GM12878 (cell line): ENCODE measurements at regions not wholly inside any gene's neighbourhood (a gene's known extent, or its start where the extent isn't known, plus 50 kb on each side); places are given as distances from the start of the nearest gene placed in this dataset.

ENCODE experiments used
- ATAC-seq: fragments of 200-7000 bp; cut with Tn5 transposase; 3 replicates; pipeline ENCODE4 v1.9.1; 2020; ENCODE audit warnings: mild to moderate bottlenecking, moderate library complexity
- BruUV-seq: library from RNA; stranded (reverse); fragments of 400-500 nt; replicated peaks from 2 replicates; lab custom pipeline; 2021; lab: Mats Ljungman, UMichigan
- CTCF ChIA-PET: fragments of 300-600 bp; sonication (Branson Sonifier 250); formaldehyde crosslinking; extraction: SDS; loops from one replicate; lab custom pipeline; 2021; ENCODE audit warnings: inconsistent platforms; lab: Yijun Ruan, JAX
- POLR2A ChIA-PET: fragments of 350-600 bp; formaldehyde crosslinking; extraction: SDS; loops from one replicate; lab custom pipeline; 2021; ENCODE audit warnings: inconsistent platforms; lab: Charles Lee
- RAD21 ChIA-PET: fragments of 300-600 bp; sonication (Branson Sonifier 250); formaldehyde crosslinking; loops from one replicate; lab custom pipeline; 2023; ENCODE audit warnings: antibody characterized with exemption; ENCODE audit not compliant: unreplicated experiment; lab: Charles Lee
- SMC1A ChIA-PET: fragments of 300-600 bp; sonication (Branson Sonifier 250); formaldehyde crosslinking; loops from one replicate; lab custom pipeline; 2023; ENCODE audit not compliant: unreplicated experiment, uncharacterized antibody; lab: Charles Lee
- DNase-seq: peaks from one replicate; pipeline ENCODE4 v3.0.0-alpha.2; 2011; ENCODE audit warnings: low read depth, low spot score
- FAIRE-seq: peaks from 3 replicates; lab custom pipeline; 2011; peaks lifted over from hg19 to GRCh38; lab: Jason Lieb, UNC
- H2AFZ ChIP-seq: 2 replicates; pipeline ENCODE4 v1.6.0; 2011; ENCODE audit warnings: low read depth, low read length, control low read depth; ENCODE audit not compliant: control insufficient read depth
- H3K27ac ChIP-seq: 2 replicates; pipeline ENCODE4 v1.5.1; 2011; ENCODE audit warnings: control low read depth; ENCODE audit not compliant: control insufficient read depth, insufficient read depth
- H3K27me3 ChIP-seq, 2 experiments: replicated peaks in 1 of 2; 2 replicates each; pipeline versions ENCODE4 v1.6.0 to v1.6.1; 2011; ENCODE audit warnings: low read length in 1 of 2; ENCODE audit not compliant: control insufficient read depth in 2 of 2, insufficient read depth in 2 of 2
- H3K36me3 ChIP-seq, 2 experiments: 2 replicates each; pipeline ENCODE4 v1.5.1; 2011; ENCODE audit warnings: low read length in 1 of 2; ENCODE audit not compliant: control insufficient read depth in 2 of 2, insufficient read depth in 2 of 2
- H3K4me1 ChIP-seq: 2 replicates; pipeline ENCODE4 v1.6.1; 2011; ENCODE audit warnings: mild to moderate bottlenecking, low read length, moderate library complexity, mixed read lengths; ENCODE audit not compliant: control insufficient read depth, insufficient read depth
- H3K4me2 ChIP-seq: 2 replicates; pipeline ENCODE4 v1.6.0; 2011; ENCODE audit warnings: control low read depth; ENCODE audit not compliant: control insufficient read depth, insufficient read depth
- H3K4me3 ChIP-seq: fragments of 200-600 bp; sonication (generic); 2 replicates; pipeline ENCODE4 v1.5.1; 2016
- H3K79me2 ChIP-seq: 2 replicates; pipeline ENCODE4 v1.6.0; 2011; ENCODE audit warnings: low read length; ENCODE audit not compliant: control insufficient read depth, insufficient read depth
- H3K9ac ChIP-seq: 2 replicates; pipeline ENCODE4 v1.8.0; 2011; ENCODE audit warnings: low read length, control low read depth, mixed read lengths; ENCODE audit not compliant: control insufficient read depth, insufficient read depth
- H3K9me3 ChIP-seq: replicated peaks from 3 replicates; pipeline ENCODE4 v1.5.1; 2011; ENCODE audit warnings: mild to moderate bottlenecking, low read length; ENCODE audit not compliant: control insufficient read depth, insufficient read depth
- H4K20me1 ChIP-seq: 2 replicates; pipeline ENCODE4 v1.6.0; 2011; ENCODE audit not compliant: control insufficient read depth, insufficient read depth
- BACH1 ChIP-seq: fragments of 450-650 bp; IDR thresholded peaks from 2 replicates; pipeline ENCODE4 v1.6.1; 2017; ENCODE audit warnings: mild to moderate bottlenecking, borderline replicate concordance
- CREB1 ChIP-seq: IDR thresholded peaks from 2 replicates; pipeline ENCODE4 v1.6.1; 2012; ENCODE audit warnings: low read depth, mild to moderate bottlenecking, inconsistent platforms
- CREM ChIP-seq: IDR thresholded peaks from 2 replicates; pipeline ENCODE4 v1.6.1; 2014; ENCODE audit warnings: antibody characterized with exemption, low read depth
- EZH2 ChIP-seq: IDR thresholded peaks from 2 replicates; pipeline ENCODE4 v1.6.1; 2012; ENCODE audit warnings: low read depth, mild to moderate bottlenecking, control low read depth, inconsistent platforms, low read length, borderline replicate concordance; ENCODE audit not compliant: control insufficient read depth
- MXI1 ChIP-seq: fragments of 150-350 bp; IDR thresholded peaks from 2 replicates; pipeline ENCODE4 v1.6.1; 2011; ENCODE audit warnings: low read depth, mild to moderate bottlenecking, inconsistent platforms, low read length, improper control_type of control experiment
- RUNX3 ChIP-seq: IDR thresholded peaks from 2 replicates; pipeline ENCODE4 v1.6.1; 2012; ENCODE audit warnings: low read length, inconsistent platforms
- SMAD1 ChIP-seq: fragments of 450-650 bp; IDR thresholded peaks from 2 replicates; pipeline ENCODE4 v1.6.1; 2018; ENCODE audit warnings: mild to moderate bottlenecking, low read depth; ENCODE audit not compliant: partially characterized antibody
- SREBF2 ChIP-seq: IDR thresholded peaks from 2 replicates; pipeline ENCODE4 v1.6.1; 2012; ENCODE audit warnings: mild to moderate bottlenecking, low read length
- in situ Hi-C: fragments of 300-500 bp; cut with MboI; formaldehyde crosslinking; loops from 9 replicates; pipeline ENCODE4 v1.14.3; 2018; ENCODE audit warnings: mixed read lengths
- intact Hi-C: fragments of 100-400 bp; cut with micrococcal nuclease; formaldehyde crosslinking; loops from one replicate; pipeline ENCODE4 v1.14.2; 2022; ENCODE audit not compliant: unreplicated experiment
- TF ChIP-seq, protein P1 (sequence below): fragments of 450-650 bp; formaldehyde crosslinking; IDR thresholded peaks from 2 replicates; pipeline ENCODE4 v1.4.0; 2022; ENCODE audit warnings: mild to moderate bottlenecking, moderate library complexity

DNA sequence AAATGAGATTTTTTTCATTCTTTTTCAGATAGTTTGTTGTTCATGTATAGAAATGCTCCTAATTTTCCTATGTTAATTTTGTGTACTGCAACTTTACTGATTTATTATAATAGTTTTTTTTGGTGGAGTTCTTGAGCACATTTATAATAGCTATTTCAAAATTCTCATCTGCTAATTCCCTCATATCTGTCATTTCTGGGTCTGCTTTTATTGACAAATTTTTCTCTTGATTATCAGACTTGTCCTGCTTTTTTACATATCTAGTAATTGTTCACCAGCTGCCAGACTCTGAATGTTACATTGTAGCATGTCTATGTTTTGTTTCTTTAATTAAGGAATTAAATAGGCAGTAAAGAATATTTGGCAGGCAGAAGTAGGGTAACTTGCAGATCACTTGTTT lies 60.9 kb upstream of the PARVA start:
- CTCF ChIA-PET = interaction anchor here (1.1 kb wide), 1 partner anchor 15 kb away, joined by 5 read pairs; no protein-coding TSS in a partner anchor
- no peaks in the 10 kb centered on the region for H4K20me1 ChIP-seq
- no peak overlapping the region for H3K4me2 ChIP-seq
- H3K4me3 ChIP-seq = no peak overlapping the region
- no TSS peak for BruUV-seq
- no peaks in the 10 kb centered on the region for H3K27me3 ChIP-seq
- no peak for FAIRE-seq
- SMC1A ChIA-PET = no interaction called here
- intact Hi-C loops = no loop called here
- H3K9ac ChIP-seq = no peak overlapping the region
- no peaks in the 10 kb centered on the region; the same call in 2 of the 3 replicates for H3K9me3 ChIP-seq
- no peaks in the 10 kb centered on the region for H3K4me1 ChIP-seq
- no peak for DNase-seq
- ATAC-seq = no peak
- no peaks in the 10 kb centered on the region for H3K36me3 ChIP-seq
- H3K79me2 ChIP-seq = no peaks in the 10 kb centered on the region
- TF ChIP-seq SMAD1 = no peak
- TF ChIP-seq SREBF2 = no peak
- no peak for TF ChIP-seq CREB1
- TF ChIP-seq EZH2 = no peak
- TF ChIP-seq BACH1 = no peak
- TF ChIP-seq, protein P1, sequence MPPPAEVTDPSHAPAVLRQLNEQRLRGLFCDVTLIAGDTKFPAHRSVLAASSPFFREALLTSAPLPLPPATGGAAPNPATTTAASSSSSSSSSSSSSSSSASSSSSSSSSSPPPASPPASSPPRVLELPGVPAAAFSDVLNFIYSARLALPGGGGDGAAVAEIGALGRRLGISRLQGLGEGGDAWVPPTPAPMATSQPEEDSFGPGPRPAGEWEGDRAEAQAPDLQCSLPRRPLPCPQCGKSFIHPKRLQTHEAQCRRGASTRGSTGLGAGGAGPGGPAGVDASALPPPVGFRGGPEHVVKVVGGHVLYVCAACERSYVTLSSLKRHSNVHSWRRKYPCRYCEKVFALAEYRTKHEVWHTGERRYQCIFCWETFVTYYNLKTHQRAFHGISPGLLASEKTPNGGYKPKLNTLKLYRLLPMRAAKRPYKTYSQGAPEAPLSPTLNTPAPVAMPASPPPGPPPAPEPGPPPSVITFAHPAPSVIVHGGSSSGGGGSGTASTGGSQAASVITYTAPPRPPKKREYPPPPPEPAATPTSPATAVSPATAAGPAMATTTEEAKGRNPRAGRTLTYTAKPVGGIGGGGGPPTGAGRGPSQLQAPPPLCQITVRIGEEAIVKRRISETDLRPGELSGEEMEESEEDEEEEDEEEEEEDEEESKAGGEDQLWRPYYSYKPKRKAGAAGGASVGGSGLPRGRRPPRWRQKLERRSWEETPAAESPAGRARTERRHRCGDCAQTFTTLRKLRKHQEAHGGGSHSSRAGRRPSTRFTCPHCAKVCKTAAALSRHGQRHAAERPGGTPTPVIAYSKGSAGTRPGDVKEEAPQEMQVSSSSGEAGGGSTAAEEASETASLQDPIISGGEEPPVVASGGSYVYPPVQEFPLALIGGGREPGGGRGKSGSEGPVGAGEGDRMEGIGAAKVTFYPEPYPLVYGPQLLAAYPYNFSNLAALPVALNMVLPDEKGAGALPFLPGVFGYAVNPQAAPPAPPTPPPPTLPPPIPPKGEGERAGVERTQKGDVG (CRISPR knock-in tag) = no peak
- no peak for TF ChIP-seq RUNX3
- TF ChIP-seq CREM = no peak
- TF ChIP-seq MXI1 = no peak
- no peak overlapping the region for H2AFZ ChIP-seq
- RAD21 ChIA-PET = no interaction called here
- H3K27ac ChIP-seq = no peak overlapping the region
- in situ Hi-C loops = no loop called here
- POLR2A ChIA-PET = no interaction called here
